ENCODE measurements at regions not wholly inside any gene's neighbourhood (a gene's known extent, or its start where the extent isn't known, plus 50 kb on each side); places are given as distances from the start of the nearest gene placed in this dataset.

DNA sequence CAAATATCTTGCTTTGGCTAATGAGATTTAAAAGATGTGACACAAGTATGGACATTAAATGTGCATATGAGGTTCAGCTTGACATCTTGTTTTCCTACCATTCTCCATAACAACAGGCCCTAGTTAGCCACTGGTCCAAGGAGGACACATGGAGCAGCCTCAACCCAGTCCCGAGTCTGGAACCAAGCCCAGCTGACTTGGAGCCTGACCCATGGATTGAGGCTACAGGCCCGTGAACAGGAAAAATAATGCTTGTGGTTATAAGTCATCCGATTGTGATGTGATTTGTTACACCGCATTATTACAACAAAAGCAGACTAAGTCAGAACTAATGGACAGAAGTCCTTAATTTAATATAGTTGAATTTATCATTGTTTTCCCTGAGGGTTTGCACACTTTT lies 123.2 kb upstream of the BANK1 start:
- TF ChIP-seq EGR1 (IDR thresholded peaks at IDR 0.05) (no peak), ZBTB7A (IDR thresholded peaks at IDR 0.05; ENCODE audit: low read depth) (no peak), TEAD4 (IDR thresholded peaks at IDR 0.05) (no peak), TCF12 (IDR thresholded peaks at IDR 0.05; ENCODE audit: low read depth) (no peak), CREB1 (IDR thresholded peaks at IDR 0.05; ENCODE audit: low read depth) (no peak), RAD21 (IDR thresholded peaks at IDR 0.05; ENCODE audit: low read depth) (no peak), EP300 (IDR thresholded peaks at IDR 0.05; ENCODE audit: borderline replicate concordance) (no peak)

DNA sequence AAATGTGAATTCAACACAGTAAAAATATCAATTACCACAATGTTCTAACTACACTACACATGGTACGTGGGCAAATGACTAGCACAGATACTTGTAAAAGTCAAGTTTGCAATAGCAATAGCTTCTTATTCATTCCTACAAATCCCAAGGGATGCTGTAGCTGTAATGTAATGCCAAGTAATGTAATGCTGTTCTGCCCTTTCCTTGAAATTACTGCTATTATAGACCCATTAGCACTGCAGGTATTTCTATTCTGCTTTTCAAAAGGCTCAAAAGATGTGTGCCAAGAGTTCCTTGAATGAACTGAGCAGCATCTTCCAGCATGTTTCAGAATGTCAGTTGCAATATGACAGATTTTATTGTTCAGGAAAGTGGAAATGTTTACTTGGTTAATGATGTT lies 129.9 kb upstream of the BANK1 start:
- TF ChIP-seq MAX (IDR thresholded peaks at IDR 0.05) (no peak), EP300 (IDR thresholded peaks at IDR 0.05; ENCODE audit: borderline replicate concordance) (no peak), TEAD4 (IDR thresholded peaks at IDR 0.05) (no peak), CREB1 (IDR thresholded peaks at IDR 0.05; ENCODE audit: low read depth) (no peak)

- no peak for TF ChIP-seq ZBTB7A (IDR thresholded peaks at IDR 0.05; ENCODE audit: low read depth)
- no peak for TF ChIP-seq TCF12 (IDR thresholded peaks at IDR 0.05; ENCODE audit: low read depth)
- no peak for TF ChIP-seq EGR1 (IDR thresholded peaks at IDR 0.05)
- no peak for TF ChIP-seq MAX (IDR thresholded peaks at IDR 0.05)
- TF ChIP-seq REST (IDR thresholded peaks at IDR 0.05; ENCODE audit: low read depth): no peak
- no peak for TF ChIP-seq CEBPB (IDR thresholded peaks at IDR 0.05)
- no peak for TF ChIP-seq RAD21 (IDR thresholded peaks at IDR 0.05; ENCODE audit: low read depth)
- TF ChIP-seq NFIC (IDR thresholded peaks at IDR 0.05): no peak
- TF ChIP-seq YY1 (IDR thresholded peaks at IDR 0.05; ENCODE audit: low read depth): no peak
- TF ChIP-seq FOXM1 (IDR thresholded peaks at IDR 0.05; ENCODE audit: borderline replicate concordance, low read depth): no peak
- no peak for TF ChIP-seq EP300 (IDR thresholded peaks at IDR 0.05; ENCODE audit: borderline replicate concordance)
- no peak for TF ChIP-seq CREB1 (IDR thresholded peaks at IDR 0.05; ENCODE audit: low read depth)
- no peak for TF ChIP-seq TEAD4 (IDR thresholded peaks at IDR 0.05)
These were observed 134.7 kb upstream of the BANK1 start for GRCh38 chr4:101655857-101656256.

DNA sequence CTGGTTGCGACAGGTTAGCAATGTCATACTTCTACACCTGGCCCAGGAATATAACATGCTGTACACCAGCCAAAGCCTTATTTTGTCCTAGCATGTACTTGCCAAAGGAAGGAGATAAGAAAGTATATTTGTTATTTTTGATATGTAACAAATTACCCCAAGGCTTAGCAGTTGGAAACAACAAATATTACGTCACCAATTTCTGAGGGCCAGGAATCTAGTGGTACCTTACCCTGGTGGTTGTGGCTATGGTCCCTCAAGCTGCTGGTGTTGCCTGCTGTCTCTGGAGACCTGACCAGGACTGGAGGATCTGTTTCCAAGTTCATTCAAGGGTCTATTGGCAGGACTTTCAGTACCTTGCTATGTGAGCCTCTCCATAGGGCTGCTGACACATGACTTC lies 135.5 kb upstream of the BANK1 start:
- TF ChIP-seq FOXM1 (IDR thresholded peaks at IDR 0.05; ENCODE audit: borderline replicate concordance, low read depth) (no peak), RAD21 (IDR thresholded peaks at IDR 0.05; ENCODE audit: low read depth) (no peak), CREB1 (IDR thresholded peaks at IDR 0.05; ENCODE audit: low read depth) (no peak), ZBTB7A (IDR thresholded peaks at IDR 0.05; ENCODE audit: low read depth) (no peak)

DNA sequence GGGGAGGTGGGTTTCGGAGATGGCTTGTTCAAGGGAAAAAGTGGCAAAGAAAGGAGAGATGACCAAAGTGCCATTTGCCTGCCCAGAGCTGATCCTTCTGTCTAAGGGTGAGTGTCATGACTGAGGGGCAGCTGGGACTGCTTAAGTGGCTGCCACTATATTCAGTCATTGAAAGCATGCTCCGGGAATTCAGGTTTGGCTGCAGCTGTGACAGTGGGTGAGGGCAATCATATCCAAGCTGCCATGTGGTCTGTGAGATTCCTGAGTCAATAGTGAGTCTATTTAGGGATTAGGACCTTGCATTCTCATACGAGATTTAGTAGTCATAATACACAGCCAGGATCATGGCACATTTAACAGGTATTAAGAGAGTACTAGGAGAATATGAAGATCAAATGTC lies 138.8 kb upstream of the BANK1 start:
- TF ChIP-seq EGR1 (IDR thresholded peaks at IDR 0.05) (no peak), CEBPB (IDR thresholded peaks at IDR 0.05) (no peak), TEAD4 (IDR thresholded peaks at IDR 0.05) (no peak), RAD21 (IDR thresholded peaks at IDR 0.05; ENCODE audit: low read depth) (no peak), CREB1 (IDR thresholded peaks at IDR 0.05; ENCODE audit: low read depth) (no peak), MAX (IDR thresholded peaks at IDR 0.05) (no peak)

GRCh38 chr4:101649790-101650515 lies 140.6 kb upstream of the BANK1 start:
- TF ChIP-seq YY1 (IDR thresholded peaks at IDR 0.05; ENCODE audit: low read depth) (no peak), CEBPB (IDR thresholded peaks at IDR 0.05) (no peak), USF1 (IDR thresholded peaks at IDR 0.05) (no peak), TAF1 (IDR thresholded peaks at IDR 0.05; ENCODE audit: low read depth) (no peak), REST (IDR thresholded peaks at IDR 0.05; ENCODE audit: low read depth) (no peak), RAD21 (IDR thresholded peaks at IDR 0.05; ENCODE audit: low read depth) (no peak), ZBTB7A (IDR thresholded peaks at IDR 0.05; ENCODE audit: low read depth) (no peak), MAX (IDR thresholded peaks at IDR 0.05) (no peak), TEAD4 (IDR thresholded peaks at IDR 0.05) (no peak), FOXM1 (IDR thresholded peaks at IDR 0.05; ENCODE audit: borderline replicate concordance, low read depth) (no peak), EGR1 (IDR thresholded peaks at IDR 0.05) (no peak), EP300 (IDR thresholded peaks at IDR 0.05; ENCODE audit: borderline replicate concordance) (no peak), NFIC (IDR thresholded peaks at IDR 0.05) (no peak), CREB1 (IDR thresholded peaks at IDR 0.05; ENCODE audit: low read depth) (no peak), TCF12 (IDR thresholded peaks at IDR 0.05; ENCODE audit: low read depth) (no peak)

All from Ishikawa (cell line).